ENCODE measurements at regions not wholly inside any gene's neighbourhood (a gene's known extent, or its start where the extent isn't known, plus 50 kb on each side); places are given as distances from the start of the nearest gene placed in this dataset.

- no peak for DNase-seq
- TF ChIP-seq CTCF (IDR thresholded peaks at IDR 0.05): no peak
These were observed 386.1 kb upstream of the NPVF start for GRCh38 chr7:25614415-25614814.

GRCh38 chr7:25615003-25615402, 386.7 kb upstream of the NPVF start:
- Histone ChIP-seq H3K4me1 (peaks cover 0 to 4% of the 10 kb centered on the region in 2 donors), H3K27me3 (no peaks in the 10 kb centered on the region), H3K4me3 (no peak overlapping the region), H3K27ac (no peak overlapping the region), H3K36me3 (no peaks in the 10 kb centered on the region), H3K9me3 (peaks cover 0 to 10% of the 10 kb centered on the region in 2 donors)
- no peak for DNase-seq
- peak; percentile 54 for ATAC-seq
- intact Hi-C loops (cut with DNase I): no loop called here
- TF ChIP-seq CTCF (IDR thresholded peaks at IDR 0.05): no peak

More at GRCh38 chr7:25614415-25614814, 386.1 kb upstream of the NPVF start:
- peaks cover 0 to 4% of the 10 kb centered on the region in 2 donors for H3K4me1 ChIP-seq
- H3K27me3 ChIP-seq: no peaks in the 10 kb centered on the region
- ATAC-seq: no peak
- no peak overlapping the region for H3K4me3 ChIP-seq
- no peak overlapping the region for H3K27ac ChIP-seq
- H3K36me3 ChIP-seq: no peaks in the 10 kb centered on the region
- intact Hi-C loops (cut with DNase I): no loop called here
- peaks cover 0 to 10% of the 10 kb centered on the region in 2 donors for H3K9me3 ChIP-seq

DNA sequence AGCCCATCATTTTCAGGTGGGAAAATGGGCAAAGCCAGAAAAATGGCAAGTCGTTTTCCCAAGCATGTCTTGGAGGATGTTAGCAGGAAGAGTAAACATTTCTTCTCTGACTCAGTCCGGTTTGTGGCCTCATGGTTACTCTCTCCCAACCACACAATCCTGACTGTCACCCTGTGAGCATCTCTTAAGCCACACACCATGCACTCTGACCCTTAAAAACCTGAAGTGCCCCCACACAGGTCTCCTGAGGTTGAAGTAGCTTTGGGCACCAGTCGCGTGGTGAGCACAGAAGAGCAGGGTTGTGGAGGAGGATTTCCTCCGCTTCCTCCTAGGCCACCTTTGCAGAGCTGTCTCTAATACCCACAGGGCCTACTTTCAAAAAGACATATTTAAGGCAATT, 387.3 kb upstream of the NPVF start:
- Histone ChIP-seq H3K4me3 (no peak overlapping the region), H3K27ac (no peak overlapping the region), H3K9me3 (peaks cover 0 to 10% of the 10 kb centered on the region in 2 donors), H3K27me3 (no peaks in the 10 kb centered on the region), H3K36me3 (no peaks in the 10 kb centered on the region), H3K4me1 (peaks cover 0 to 10% of the 10 kb centered on the region in 2 donors)
- ATAC-seq: no peak
- no peak for DNase-seq
- intact Hi-C loops (cut with DNase I): no loop called here
- TF ChIP-seq CTCF (IDR thresholded peaks at IDR 0.05): no peak

DNA sequence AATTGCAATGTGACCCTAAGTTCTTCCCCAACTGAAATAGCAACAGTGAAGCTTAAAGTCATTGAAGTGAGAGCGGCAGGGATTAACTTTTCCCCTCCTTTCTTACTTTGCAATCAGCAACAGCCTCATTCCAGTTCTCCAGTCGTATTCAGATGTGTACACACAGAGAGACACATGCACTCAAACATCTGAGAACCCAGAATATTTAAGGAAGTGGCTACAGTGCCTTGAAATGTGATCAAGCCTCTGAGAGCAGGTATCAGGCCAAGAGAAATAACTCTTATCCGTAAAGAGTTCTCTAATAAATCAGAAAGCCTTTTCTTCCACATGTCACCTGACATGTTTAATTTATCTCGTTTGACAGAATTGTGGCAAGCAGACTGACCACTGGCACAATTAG, 388.9 kb upstream of the NPVF start:
- H3K27ac ChIP-seq: no peak overlapping the region

GRCh38 chr7:25617673-25618072, 389.4 kb upstream of the NPVF start:
- DNase-seq (no peak), ATAC-seq (no peak)
- Histone ChIP-seq H3K27me3 (no peaks in the 10 kb centered on the region), H3K4me3 (no peak overlapping the region), H3K36me3 (no peaks in the 10 kb centered on the region), H3K9me3 (peaks cover 0 to under 1% of the 10 kb centered on the region in 2 donors), H3K4me1 (peaks cover 0 to 11% of the 10 kb centered on the region in 2 donors), H3K27ac (no peak overlapping the region)
- intact Hi-C loops (cut with DNase I): no loop called here
- TF ChIP-seq CTCF (IDR thresholded peaks at IDR 0.05): no peak

More for the DNA sequence above, 388.9 kb upstream of the NPVF start:
- Histone ChIP-seq H3K4me3 (no peak overlapping the region), H3K36me3 (no peaks in the 10 kb centered on the region), H3K9me3 (peaks cover 0 to 6% of the 10 kb centered on the region in 2 donors), H3K4me1 (peaks cover 0 to 11% of the 10 kb centered on the region in 2 donors), H3K27me3 (no peaks in the 10 kb centered on the region)
- ATAC-seq: no peak
- DNase-seq: no peak
- no peak for TF ChIP-seq CTCF (IDR thresholded peaks at IDR 0.05)
- intact Hi-C loops (cut with DNase I): no loop called here

All from left lung (tissue), 4 donors.